SK-N-SH (cell line): ENCODE measurements at regions not wholly inside any gene's neighbourhood (a gene's known extent, or its start where the extent isn't known, plus 50 kb on each side); places are given as distances from the start of the nearest gene placed in this dataset.

Experiments
- EP300 ChIP-seq, 2 experiments: IDR thresholded peaks; 2 replicates each; pipeline versions ENCODE4 v1.4.0 to v1.6.1; 2012; ENCODE audit warnings: borderline replicate concordance in 1 of 2, low read depth in 1 of 2, low read length in 1 of 2
- FOXM1 ChIP-seq: IDR thresholded peaks from 2 replicates; pipeline ENCODE4 v1.4.0; 2012; ENCODE audit warnings: low read depth, mild to moderate bottlenecking
- GABPA ChIP-seq: IDR thresholded peaks from 2 replicates; pipeline ENCODE4 v1.4.0; 2012; ENCODE audit warnings: low read depth, mild to moderate bottlenecking
- IRF3 ChIP-seq: fragments of 150-350 bp; IDR thresholded peaks from 2 replicates; pipeline ENCODE4 v1.6.1; 2016; ENCODE audit warnings: mild to moderate bottlenecking, low read depth, low read length
- JUND ChIP-seq: IDR thresholded peaks from 2 replicates; pipeline ENCODE4 v1.4.0; 2012
- POLR2AphosphoS5 ChIP-seq: IDR thresholded peaks from 2 replicates; pipeline ENCODE4 v1.6.1; 2012; ENCODE audit warnings: low read depth, low read length
- RCOR1 ChIP-seq: fragments of 150-350 bp; IDR thresholded peaks from 2 replicates; pipeline ENCODE4 v1.6.1; 2017; ENCODE audit warnings: antibody characterized with exemption, low read length
- TAF1 ChIP-seq: IDR thresholded peaks from 2 replicates; pipeline ENCODE4 v1.6.1; 2012; ENCODE audit warnings: low read depth, mild to moderate bottlenecking, low read length, moderate library complexity, borderline replicate concordance
- TCF12 ChIP-seq: IDR thresholded peaks from 2 replicates; pipeline ENCODE4 v1.4.0; 2012
- TF ChIP-seq, protein P1 (sequence below): fragments of 200-600 bp; sonication (generic); IDR thresholded peaks from 2 replicates; pipeline ENCODE4 v1.6.1; 2017; ENCODE audit warnings: antibody characterized with exemption, mild to moderate bottlenecking, moderate library complexity
- TF ChIP-seq, protein P2 (sequence below): IDR thresholded peaks from 2 replicates; pipeline ENCODE4 v1.4.0; 2012; ENCODE audit warnings: low read depth, borderline replicate concordance
- TF ChIP-seq, protein P3 (sequence below): IDR thresholded peaks from 2 replicates; pipeline ENCODE4 v1.4.0; 2012; ENCODE audit warnings: low read depth
- TF ChIP-seq, protein P4 (sequence below): IDR thresholded peaks from 2 replicates; pipeline ENCODE4; 2012

GRCh38 chr6:76817429-76817828 is 645.9 kb downstream of the HTR1B start:
- TF ChIP-seq, protein P1, sequence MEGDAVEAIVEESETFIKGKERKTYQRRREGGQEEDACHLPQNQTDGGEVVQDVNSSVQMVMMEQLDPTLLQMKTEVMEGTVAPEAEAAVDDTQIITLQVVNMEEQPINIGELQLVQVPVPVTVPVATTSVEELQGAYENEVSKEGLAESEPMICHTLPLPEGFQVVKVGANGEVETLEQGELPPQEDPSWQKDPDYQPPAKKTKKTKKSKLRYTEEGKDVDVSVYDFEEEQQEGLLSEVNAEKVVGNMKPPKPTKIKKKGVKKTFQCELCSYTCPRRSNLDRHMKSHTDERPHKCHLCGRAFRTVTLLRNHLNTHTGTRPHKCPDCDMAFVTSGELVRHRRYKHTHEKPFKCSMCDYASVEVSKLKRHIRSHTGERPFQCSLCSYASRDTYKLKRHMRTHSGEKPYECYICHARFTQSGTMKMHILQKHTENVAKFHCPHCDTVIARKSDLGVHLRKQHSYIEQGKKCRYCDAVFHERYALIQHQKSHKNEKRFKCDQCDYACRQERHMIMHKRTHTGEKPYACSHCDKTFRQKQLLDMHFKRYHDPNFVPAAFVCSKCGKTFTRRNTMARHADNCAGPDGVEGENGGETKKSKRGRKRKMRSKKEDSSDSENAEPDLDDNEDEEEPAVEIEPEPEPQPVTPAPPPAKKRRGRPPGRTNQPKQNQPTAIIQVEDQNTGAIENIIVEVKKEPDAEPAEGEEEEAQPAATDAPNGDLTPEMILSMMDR = no peak
- TF ChIP-seq, protein P2, sequence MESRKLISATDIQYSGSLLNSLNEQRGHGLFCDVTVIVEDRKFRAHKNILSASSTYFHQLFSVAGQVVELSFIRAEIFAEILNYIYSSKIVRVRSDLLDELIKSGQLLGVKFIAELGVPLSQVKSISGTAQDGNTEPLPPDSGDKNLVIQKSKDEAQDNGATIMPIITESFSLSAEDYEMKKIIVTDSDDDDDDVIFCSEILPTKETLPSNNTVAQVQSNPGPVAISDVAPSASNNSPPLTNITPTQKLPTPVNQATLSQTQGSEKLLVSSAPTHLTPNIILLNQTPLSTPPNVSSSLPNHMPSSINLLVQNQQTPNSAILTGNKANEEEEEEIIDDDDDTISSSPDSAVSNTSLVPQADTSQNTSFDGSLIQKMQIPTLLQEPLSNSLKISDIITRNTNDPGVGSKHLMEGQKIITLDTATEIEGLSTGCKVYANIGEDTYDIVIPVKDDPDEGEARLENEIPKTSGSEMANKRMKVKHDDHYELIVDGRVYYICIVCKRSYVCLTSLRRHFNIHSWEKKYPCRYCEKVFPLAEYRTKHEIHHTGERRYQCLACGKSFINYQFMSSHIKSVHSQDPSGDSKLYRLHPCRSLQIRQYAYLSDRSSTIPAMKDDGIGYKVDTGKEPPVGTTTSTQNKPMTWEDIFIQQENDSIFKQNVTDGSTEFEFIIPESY = no peak
- TF ChIP-seq, protein P3, sequence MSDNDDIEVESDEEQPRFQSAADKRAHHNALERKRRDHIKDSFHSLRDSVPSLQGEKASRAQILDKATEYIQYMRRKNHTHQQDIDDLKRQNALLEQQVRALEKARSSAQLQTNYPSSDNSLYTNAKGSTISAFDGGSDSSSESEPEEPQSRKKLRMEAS = no peak
- no peak for TF ChIP-seq EP300 (IDR thresholded peaks at IDR 0.05; ENCODE audit: borderline replicate concordance in 1 of 2, low read depth in 1 of 2, low read length in 1 of 2)
- TF ChIP-seq, protein P4, sequence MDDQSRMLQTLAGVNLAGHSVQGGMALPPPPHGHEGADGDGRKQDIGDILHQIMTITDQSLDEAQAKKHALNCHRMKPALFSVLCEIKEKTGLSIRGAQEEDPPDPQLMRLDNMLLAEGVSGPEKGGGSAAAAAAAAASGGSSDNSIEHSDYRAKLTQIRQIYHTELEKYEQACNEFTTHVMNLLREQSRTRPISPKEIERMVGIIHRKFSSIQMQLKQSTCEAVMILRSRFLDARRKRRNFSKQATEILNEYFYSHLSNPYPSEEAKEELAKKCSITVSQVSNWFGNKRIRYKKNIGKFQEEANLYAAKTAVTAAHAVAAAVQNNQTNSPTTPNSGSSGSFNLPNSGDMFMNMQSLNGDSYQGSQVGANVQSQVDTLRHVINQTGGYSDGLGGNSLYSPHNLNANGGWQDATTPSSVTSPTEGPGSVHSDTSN = no peak
- TF ChIP-seq TCF12 = no peak
- TF ChIP-seq TAF1 = no peak
- no peak for TF ChIP-seq POLR2AphosphoS5
- no peak for TF ChIP-seq RCOR1
- no peak for TF ChIP-seq FOXM1
- no peak for TF ChIP-seq GABPA
- TF ChIP-seq JUND = no peak
- no peak for TF ChIP-seq IRF3
